ENCODE measurements at regions not wholly inside any gene's neighbourhood (a gene's known extent, or its start where the extent isn't known, plus 50 kb on each side); places are given as distances from the start of the nearest gene placed in this dataset.

DNA sequence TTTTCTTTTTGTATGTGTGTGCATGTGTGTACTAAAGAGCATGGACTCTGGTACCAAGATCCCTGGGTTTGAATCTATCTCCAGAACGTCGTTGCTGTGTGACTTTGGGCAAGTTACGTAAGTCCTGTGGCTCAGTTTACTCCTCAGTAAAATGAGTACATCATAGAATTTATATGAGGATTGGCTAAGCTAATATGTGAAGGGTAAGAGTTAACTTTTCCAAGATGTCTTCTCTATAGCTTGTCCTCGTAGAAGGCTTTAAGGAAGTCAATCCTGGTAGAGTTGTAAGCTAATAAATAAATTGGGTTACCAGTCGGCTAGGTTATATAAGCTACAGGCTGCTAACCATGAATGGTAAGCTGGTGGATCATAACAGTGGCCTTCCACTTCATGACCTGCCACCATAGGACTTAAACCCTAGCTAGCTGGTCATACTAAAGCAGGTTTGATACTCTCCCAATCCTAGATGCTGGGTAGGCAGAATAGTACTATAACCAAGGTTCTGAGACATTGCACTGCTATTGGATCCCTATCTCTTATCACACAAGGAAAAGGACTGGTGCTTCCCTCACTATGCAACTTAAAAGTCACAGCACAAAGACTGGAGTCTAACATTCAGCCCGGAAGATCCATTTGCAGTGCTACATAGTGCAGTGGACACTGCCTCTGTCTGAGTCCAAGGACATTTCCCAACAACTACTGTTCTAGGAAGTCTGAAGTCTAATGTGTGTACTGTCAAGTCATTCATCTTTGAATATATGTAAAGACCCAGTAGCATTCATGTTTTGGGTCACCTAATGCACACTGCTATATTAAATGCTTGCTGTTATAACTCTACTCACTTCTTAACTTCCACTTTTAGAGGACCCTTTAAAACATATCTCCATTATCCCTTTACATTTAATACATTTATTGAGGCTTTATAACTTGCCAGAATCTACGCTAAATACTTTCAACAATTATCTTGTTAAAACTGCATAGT, 156.2 kb downstream of the CRPPA start:
- no peak; the same call in 1 of the 2 replicates for TF ChIP-seq EP300 (IDR thresholded peaks at IDR 0.05; ENCODE audit: low read length)
- TF ChIP-seq MLX (CRISPR knock-in tag; conservative IDR thresholded peaks at IDR 0.05), result no peak
- TF ChIP-seq, protein P1, sequence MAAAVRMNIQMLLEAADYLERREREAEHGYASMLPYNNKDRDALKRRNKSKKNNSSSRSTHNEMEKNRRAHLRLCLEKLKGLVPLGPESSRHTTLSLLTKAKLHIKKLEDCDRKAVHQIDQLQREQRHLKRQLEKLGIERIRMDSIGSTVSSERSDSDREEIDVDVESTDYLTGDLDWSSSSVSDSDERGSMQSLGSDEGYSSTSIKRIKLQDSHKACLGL (CRISPR knock-in tag; IDR thresholded peaks at IDR 0.05; ENCODE audit: borderline replicate concordance, poor library complexity, severe bottlenecking), result no peak
- TF ChIP-seq, protein P2, sequence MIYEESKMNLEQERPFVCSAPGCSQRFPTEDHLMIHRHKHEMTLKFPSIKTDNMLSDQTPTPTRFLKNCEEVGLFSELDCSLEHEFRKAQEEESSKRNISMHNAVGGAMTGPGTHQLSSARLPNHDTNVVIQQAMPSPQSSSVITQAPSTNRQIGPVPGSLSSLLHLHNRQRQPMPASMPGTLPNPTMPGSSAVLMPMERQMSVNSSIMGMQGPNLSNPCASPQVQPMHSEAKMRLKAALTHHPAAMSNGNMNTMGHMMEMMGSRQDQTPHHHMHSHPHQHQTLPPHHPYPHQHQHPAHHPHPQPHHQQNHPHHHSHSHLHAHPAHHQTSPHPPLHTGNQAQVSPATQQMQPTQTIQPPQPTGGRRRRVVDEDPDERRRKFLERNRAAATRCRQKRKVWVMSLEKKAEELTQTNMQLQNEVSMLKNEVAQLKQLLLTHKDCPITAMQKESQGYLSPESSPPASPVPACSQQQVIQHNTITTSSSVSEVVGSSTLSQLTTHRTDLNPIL (CRISPR knock-in tag; IDR thresholded peaks at IDR 0.05), result peak; percentile 56; the same call in 1 of the 2 replicates
- TF ChIP-seq NKRF (IDR thresholded peaks at IDR 0.05; ENCODE audit: borderline replicate concordance), result no peak
